ENCODE measurements at regions not wholly inside any gene's neighbourhood (a gene's known extent, or its start where the extent isn't known, plus 50 kb on each side); places are given as distances from the start of the nearest gene placed in this dataset.

DNA sequence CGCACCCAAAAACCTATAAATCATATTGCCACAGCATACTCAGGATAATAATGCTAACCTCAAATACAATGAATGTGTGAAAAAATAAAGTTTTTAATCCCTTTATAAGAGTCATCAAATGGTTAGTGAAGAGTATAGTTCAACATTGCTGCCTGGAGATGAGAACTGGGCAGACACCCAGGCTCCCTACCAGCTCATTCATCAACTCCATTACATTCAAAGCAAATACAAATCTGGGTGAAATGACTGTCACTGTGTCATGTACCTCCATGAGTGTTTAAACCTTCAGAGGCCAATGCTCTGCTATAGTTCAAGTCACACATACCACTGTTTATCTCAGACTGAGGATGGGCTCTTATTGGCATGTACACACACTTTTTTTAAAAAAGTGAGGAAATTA, 167.2 kb upstream of the KCNMB2 start:
- ChIA-PET CTCF (no interaction called here), POLR2A (no interaction called here)

DNA sequence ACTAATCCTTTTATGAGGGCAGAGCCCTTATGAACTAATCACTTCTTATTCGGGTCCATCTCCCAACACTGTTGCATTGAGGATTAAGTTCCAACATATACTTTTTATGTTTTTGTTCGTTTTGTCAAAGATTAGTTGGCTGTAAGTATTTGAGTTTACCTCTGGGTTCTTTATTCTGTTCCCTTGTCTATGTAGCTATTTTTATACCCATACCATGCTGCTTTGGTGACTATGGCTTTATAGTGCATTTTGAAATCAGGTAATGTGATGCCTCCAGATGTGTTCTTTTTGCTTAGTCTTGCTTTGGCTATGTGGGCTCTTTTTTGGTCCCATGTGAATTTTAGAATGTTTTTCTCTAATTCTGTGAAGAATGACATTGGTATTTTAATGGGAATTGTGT, 166.4 kb upstream of the KCNMB2 start:
- ChIA-PET CTCF (no interaction called here), POLR2A (no interaction called here)

- ChIA-PET CTCF (no interaction called here), POLR2A (no interaction called here)
Measured at GRCh38 chr3:178370387-178370786, 165.8 kb upstream of the KCNMB2 start.

GRCh38 chr3:178381555-178381954, 154.7 kb upstream of the KCNMB2 start:
- ChIA-PET POLR2A (no interaction called here), CTCF (no interaction called here)

DNA sequence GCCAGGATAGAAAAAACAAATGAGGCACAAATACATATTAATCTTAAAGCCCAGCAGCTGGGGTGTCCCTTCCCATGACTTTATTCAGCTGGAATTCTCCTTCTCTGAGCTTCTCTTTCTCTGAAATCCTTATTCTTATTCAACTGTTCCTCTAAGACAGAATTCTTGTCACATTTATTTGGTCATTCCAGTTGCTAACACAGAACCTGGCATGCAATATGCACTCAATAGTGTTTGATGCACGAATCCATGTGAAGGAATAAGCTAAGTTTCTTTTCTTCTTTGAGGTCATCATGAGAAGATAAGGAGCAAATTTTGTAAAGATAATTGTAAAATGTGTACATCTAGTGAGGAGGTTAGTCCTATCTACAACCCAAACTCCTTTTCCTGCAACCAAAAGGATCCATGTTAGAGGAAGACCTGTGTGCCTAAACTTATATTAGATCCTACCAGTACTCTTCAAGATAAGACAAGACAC, 154.2 kb upstream of the KCNMB2 start:
- CTCF ChIA-PET: no interaction called here

GRCh38 chr3:178382449-178383061, 153.7 kb upstream of the KCNMB2 start:
- ChIA-PET CTCF (no interaction called here), POLR2A (no interaction called here)

More for the DNA sequence above, 154.2 kb upstream of the KCNMB2 start:
- POLR2A ChIA-PET: no interaction called here

- ChIA-PET CTCF (no interaction called here), POLR2A (no interaction called here)
Measured at GRCh38 chr3:178384321-178385230, 151.7 kb upstream of the KCNMB2 start.

- ChIA-PET POLR2A (no interaction called here), CTCF (no interaction called here)
Measured at GRCh38 chr3:178385280-178385952, 150.8 kb upstream of the KCNMB2 start.

DNA sequence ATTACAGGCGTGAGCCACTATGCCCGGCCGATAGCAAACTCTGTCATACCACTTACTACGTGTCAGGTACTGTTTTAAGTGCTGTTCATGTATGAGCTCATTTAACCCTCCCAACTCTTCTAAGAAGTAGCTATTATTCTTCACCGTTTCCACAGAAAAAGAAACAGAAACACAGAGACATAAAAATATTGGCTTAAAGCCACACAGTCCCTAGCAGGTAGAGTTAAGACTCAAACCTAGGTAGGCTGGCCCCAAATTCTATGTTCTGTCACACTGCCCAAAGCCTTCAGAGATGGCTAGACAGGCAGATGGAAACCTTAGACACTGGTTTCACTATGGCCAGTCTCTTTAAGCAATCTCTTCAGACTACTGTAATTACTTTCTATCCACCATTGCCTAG, 149.8 kb upstream of the KCNMB2 start:
- ChIA-PET POLR2A (no interaction called here), CTCF (interaction anchor here (1.0 kb wide), 1 partner anchor 32 kb away, joined by 3 read pairs; no protein-coding TSS in a partner anchor)

GRCh38 chr3:178386880-178387279, 149.4 kb upstream of the KCNMB2 start:
- ChIA-PET POLR2A (no interaction called here), CTCF (interaction anchor here (1.0 kb wide), 1 partner anchor 32 kb away, joined by 3 read pairs; no protein-coding TSS in a partner anchor)

- POLR2A ChIA-PET: no interaction called here
Measured at GRCh38 chr3:178388473-178388872, 147.8 kb upstream of the KCNMB2 start.

DNA sequence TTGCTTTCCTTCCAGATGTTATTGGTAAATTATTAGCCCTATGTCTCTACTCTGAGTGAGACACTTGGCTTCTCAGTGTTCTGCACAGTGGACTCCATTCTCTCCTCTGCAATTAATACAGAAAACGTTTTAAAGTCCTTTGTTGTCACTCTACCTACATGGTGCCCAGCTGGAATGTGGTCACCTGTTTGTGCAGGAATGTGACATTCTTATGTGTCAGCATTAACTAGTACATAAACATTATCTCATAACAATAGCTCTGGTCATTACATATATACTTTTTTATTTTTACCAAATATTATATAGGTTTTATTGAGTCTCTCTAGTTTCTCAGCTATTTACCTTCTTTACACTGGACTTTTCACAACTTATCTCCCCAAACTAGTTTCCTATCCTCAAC, 147.0 kb upstream of the KCNMB2 start:
- POLR2A ChIA-PET: no interaction called here
- CTCF ChIA-PET: no interaction called here

More at GRCh38 chr3:178388473-178388872, 147.8 kb upstream of the KCNMB2 start:
- CTCF ChIA-PET: no interaction called here

- POLR2A ChIA-PET: no interaction called here
- CTCF ChIA-PET: interaction anchor here (0.6 kb wide), 1 partner anchor 515 kb away, joined by 3 read pairs; no protein-coding TSS in a partner anchor
Measured at GRCh38 chr3:178392511-178392926, 143.7 kb upstream of the KCNMB2 start.

- ChIA-PET POLR2A (interaction anchor here (0.6 kb wide), 1 partner anchor 22 kb away, joined by 5 read pairs; no protein-coding TSS in a partner anchor), CTCF (interaction anchor here (0.6 kb wide), 1 partner anchor 516 kb away, joined by 3 read pairs; no protein-coding TSS in a partner anchor)
Measured at GRCh38 chr3:178393146-178393545, 143.1 kb upstream of the KCNMB2 start.

GRCh38 chr3:178393824-178394223, 142.4 kb upstream of the KCNMB2 start:
- ChIA-PET POLR2A (no interaction called here), CTCF (no interaction called here)

DNA sequence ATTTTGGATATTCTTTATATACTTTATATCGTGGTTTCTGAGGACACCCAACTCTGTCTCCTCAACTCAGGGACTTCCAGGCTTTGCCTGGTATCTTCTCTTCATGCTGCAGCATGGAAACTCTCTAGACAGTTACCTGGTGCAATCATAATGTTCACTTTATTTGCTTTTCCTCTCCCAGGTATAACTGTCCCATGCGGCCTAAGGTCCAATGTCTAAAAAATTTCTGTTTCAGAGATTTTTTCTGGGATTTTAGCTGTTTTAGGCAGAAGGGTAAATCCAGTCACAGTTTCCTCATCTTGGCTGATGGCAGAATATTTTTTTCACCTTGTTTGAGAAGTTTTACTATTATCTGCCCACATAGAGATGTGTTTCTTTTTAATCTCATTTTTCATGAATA, 139.9 kb upstream of the KCNMB2 start:
- ChIA-PET POLR2A (no interaction called here), CTCF (no interaction called here)

DNA sequence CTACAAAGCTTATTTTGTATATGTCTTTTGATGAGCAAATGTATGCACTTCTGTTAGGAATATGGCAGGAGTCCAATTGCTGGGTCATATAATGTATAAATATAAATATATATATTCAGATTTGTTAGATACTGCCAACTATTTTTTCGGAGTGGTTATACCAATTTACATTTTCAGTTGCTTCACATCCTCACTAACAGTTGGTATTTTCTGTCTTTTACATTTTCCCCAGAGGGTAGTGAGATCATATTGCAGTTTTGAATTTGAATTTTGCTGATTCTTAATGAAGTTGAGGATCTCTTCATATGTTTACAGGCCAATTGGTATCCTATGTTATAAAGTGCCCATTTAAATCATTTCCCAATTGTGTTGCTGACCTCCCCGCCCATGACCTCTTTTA, 139.0 kb upstream of the KCNMB2 start:
- ChIA-PET POLR2A (no interaction called here), CTCF (no interaction called here)

DNA sequence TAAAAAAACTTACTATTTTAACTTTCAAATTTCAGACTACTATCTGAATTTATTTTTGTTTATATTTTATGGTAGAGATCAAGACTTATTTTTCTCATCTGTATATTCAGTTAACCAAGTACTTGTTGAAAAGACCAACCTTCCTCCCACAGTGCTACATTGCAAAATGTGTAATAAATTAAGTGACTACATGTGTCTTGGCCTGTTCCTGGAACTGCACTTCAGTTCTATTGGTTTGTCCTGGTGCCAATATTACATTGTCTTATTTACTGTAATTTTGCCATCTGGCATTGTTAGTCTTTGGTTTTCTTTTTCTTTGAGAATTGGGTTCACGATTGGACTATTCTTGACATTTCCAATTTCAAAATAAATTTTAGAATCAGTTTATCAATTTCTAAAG, 138.4 kb upstream of the KCNMB2 start:
- POLR2A ChIA-PET: no interaction called here
- CTCF ChIA-PET: no interaction called here

DNA sequence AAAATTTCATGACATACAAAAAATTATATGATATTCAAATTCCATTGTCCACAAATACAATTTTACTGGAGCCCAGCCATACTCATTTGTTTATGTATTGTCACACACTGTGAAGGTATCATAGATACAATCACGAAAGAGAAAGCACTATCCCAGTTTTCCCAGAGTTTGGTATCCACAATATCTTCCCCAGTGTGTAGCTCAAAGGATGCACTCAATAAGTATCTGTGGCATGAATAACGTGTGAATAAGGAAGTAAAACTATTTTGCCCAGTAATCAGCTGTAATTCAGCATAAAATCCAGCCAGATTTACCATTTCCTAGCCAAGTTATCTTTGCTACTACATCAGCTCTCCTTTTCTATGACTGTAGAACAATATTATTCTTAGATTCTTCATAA, 131.3 kb upstream of the KCNMB2 start:
- CTCF ChIA-PET: no interaction called here
- POLR2A ChIA-PET: no interaction called here

- CTCF ChIA-PET: no interaction called here
- POLR2A ChIA-PET: no interaction called here
Measured at GRCh38 chr3:178405531-178405930, 130.7 kb upstream of the KCNMB2 start.

- CTCF ChIA-PET: no interaction called here
- POLR2A ChIA-PET: no interaction called here
Measured at GRCh38 chr3:178406206-178406605, 130.0 kb upstream of the KCNMB2 start.
